ENCODE measurements at regions not wholly inside any gene's neighbourhood (a gene's known extent, or its start where the extent isn't known, plus 50 kb on each side); places are given as distances from the start of the nearest gene placed in this dataset.

GRCh38 chr2:237180187-237180586, 94.5 kb downstream of the COPS8 start:
- Mint-ChIP-seq H3K4me1 (no peaks in the 10 kb centered on the region), H3K4me3 (no peak overlapping the region), H3K27me3 (peaks cover 40% of the 10 kb centered on the region), H3K27ac (no peak overlapping the region), H3K36me3 (no peaks in the 10 kb centered on the region), H3K9me3 (ENCODE audit: low read depth) (no peaks in the 10 kb centered on the region)
- no peak for ATAC-seq
- CTCF ChIA-PET = no interaction called here
- no peak for DNase-seq

DNA sequence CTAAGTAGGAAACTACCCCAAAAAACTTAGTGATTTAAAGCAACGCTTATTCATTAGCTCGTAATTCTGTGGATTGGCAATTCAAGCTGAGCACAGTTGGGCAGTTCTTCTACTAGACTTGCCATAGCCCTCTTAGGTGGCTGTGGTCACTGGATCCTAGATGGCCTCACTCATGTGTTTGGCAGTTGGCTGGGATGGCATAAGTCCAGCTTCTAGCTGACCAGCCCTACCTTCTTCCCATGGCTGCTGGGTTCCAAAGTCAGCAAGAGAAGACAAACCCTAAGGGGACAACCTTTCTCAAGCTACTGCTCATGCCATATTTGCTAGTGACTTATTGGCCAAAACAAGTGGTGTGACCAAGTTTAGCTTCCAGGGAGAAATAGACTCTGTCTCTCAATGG, 95.3 kb downstream of the COPS8 start:
- Mint-ChIP-seq H3K27me3 (peaks cover 37% of the 10 kb centered on the region), H3K4me1 (no peaks in the 10 kb centered on the region), H3K27ac (no peak overlapping the region), H3K9me3 (ENCODE audit: low read depth) (no peaks in the 10 kb centered on the region), H3K4me3 (no peak overlapping the region), H3K36me3 (no peaks in the 10 kb centered on the region)
- DNase-seq (no peak), ATAC-seq (no peak)
- CTCF ChIA-PET = no interaction called here

DNA sequence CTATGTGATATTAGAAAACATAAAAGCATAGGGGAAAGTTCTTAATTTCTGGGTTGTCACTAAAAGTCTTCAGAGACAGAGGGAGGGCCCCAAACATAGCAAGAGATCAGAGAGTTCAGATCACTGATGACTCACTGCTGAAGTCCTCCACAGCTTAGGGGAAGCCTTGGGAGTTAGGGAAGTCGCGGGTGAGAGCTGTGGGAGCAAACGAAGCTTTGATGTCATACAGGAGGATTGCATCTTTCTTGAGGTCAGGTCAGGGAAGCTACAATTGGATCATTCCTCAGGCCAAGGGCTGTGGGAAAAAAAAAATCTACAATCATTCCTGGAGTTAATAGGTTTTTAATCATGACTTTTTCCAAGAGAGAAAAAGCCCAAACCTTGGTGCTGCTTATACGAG, 96.2 kb downstream of the COPS8 start:
- no peak for DNase-seq
- no peak overlapping the region for H3K4me3 Mint-ChIP-seq
- peaks cover 43% of the 10 kb centered on the region for H3K27me3 Mint-ChIP-seq
- CTCF ChIA-PET = no interaction called here
- H3K36me3 Mint-ChIP-seq = no peaks in the 10 kb centered on the region
- H3K27ac Mint-ChIP-seq = no peak overlapping the region
- no peak for ATAC-seq
- H3K9me3 Mint-ChIP-seq (ENCODE audit: low read depth) = no peaks in the 10 kb centered on the region
- H3K4me1 Mint-ChIP-seq = no peaks in the 10 kb centered on the region

DNA sequence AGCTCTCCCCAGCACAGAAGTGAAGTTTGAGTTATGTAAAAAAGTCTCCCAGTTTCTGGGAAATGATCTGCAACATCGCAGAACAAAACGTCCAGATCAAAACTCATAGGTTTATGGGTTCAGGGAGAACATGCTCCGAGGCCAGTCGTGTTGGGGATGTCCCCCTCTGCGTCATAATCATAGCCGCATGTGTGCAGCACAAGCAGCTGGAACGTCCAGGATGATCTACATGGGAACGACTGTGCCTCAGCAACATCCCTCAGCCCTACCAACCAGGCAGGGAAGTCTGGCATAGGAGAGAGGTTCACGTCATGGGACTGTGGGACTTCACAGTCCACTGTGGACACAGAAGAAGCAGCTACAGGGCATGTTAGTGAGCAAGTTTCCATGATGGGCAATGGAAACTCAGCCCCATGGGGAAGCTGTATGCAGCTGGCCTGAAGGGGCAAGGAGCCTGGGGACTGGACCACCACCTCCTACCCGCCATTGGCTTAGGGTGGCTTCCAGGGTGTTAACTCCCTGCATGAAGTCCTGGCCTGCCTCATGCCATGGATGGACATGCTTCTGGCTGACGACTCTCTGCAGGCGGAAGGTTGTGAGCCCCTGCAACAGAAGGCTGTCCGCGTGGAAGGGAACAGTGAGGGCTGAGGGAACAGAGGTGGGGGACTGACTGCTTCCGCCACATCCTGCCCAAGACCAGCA, 96.9 kb downstream of the COPS8 start:
- DNase-seq = no peak
- no peak for ATAC-seq
- CTCF ChIA-PET = interaction anchor here (1.3 kb wide), 1 partner anchor 239 kb away, joined by 3 read pairs; no protein-coding TSS in a partner anchor
- Mint-ChIP-seq H3K27me3 (peaks cover 39% of the 10 kb centered on the region), H3K4me1 (no peaks in the 10 kb centered on the region), H3K36me3 (no peaks in the 10 kb centered on the region), H3K9me3 (ENCODE audit: low read depth) (no peaks in the 10 kb centered on the region), H3K27ac (no peak overlapping the region), H3K4me3 (no peak overlapping the region)

- Mint-ChIP-seq H3K9me3 (ENCODE audit: low read depth) (no peaks in the 10 kb centered on the region), H3K4me1 (no peaks in the 10 kb centered on the region), H3K4me3 (no peak overlapping the region), H3K27me3 (peaks cover 37% of the 10 kb centered on the region), H3K27ac (no peak overlapping the region), H3K36me3 (no peaks in the 10 kb centered on the region)
- CTCF ChIA-PET = no interaction called here
- DNase-seq (no peak), ATAC-seq (no peak)
These were observed 98.7 kb downstream of the COPS8 start for GRCh38 chr2:237184192-237184918.

DNA sequence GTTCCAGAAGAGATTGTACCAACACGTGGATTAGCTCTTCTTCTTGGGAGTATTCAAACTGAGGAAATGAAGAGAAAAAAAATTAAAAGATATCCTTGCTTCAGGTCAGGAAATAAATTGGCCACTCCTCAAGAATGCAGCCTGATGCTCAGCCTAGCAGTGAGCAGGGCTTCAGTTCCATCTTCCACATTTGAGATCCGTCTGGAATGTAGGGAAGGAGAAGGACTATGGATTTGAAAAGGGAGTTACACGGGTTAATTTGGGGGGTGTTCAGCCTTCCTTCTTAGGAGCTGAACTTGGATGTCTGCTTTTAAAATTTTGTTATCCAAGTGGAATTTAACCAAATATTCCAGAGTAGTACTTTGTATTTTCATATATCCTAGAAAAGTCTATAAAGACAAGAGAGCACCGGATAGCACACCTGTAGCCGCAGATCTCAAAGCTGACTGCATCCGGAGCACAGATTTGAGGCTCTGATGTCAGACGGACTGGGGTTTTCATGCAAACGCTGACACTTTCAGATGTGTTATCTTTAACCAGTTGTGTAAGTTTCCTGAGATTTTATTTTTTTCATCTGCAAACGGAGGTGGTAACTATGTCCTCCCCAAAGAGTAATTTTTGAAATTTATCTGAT, 99.3 kb downstream of the COPS8 start:
- Mint-ChIP-seq H3K27me3 (peaks cover 37% of the 10 kb centered on the region), H3K36me3 (no peaks in the 10 kb centered on the region), H3K4me3 (no peak overlapping the region), H3K9me3 (ENCODE audit: low read depth) (no peaks in the 10 kb centered on the region), H3K27ac (no peak overlapping the region), H3K4me1 (no peaks in the 10 kb centered on the region)
- CTCF ChIA-PET = interaction anchor here (1.3 kb wide), 1 partner anchor 226 kb away, joined by 3 read pairs; no protein-coding TSS in a partner anchor
- no peak for ATAC-seq
- DNase-seq = no peak

DNA sequence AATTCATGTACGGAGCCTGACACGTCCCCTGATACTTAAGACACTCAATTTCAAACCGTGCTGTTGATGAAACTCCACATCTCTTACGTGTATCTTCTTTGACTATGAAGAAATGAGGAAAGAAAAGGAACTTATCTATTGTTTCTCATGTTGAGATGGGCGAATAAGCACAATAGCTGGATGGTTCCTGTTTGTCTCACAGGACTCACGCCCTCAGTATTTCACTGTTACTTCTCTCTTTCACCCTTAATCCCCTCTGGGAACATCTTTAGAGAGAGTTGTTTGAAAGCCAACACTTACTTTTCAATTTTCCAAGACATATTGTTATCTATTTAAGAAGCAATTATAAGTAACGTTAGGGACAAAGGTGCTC, 99.8 kb downstream of the COPS8 start:
- no peaks in the 10 kb centered on the region for H3K36me3 Mint-ChIP-seq

DNA sequence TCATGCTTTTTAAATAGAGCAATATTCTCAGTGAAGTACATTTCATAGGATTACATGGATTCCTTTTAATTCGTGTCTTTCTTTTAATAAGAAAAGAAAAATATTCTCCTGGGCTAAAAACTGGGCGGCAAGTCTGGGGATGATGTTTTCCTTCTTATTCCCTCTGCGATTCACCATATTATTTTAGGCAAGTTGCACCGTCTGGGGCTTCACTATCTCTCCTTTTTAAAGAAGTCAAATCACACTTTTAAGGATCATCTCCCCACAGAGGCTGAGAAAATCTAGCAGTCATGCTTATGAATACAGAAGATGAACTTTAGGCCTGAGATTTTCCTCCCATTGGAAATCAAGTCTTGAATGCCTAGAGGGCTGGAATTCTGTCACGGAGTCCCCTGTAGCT, 104.1 kb downstream of the COPS8 start:
- ATAC-seq (no peak), DNase-seq (no peak)
- Mint-ChIP-seq H3K4me3 (no peak overlapping the region), H3K9me3 (ENCODE audit: low read depth) (no peaks in the 10 kb centered on the region), H3K4me1 (no peaks in the 10 kb centered on the region), H3K27ac (no peak overlapping the region), H3K36me3 (no peaks in the 10 kb centered on the region), H3K27me3 (peaks cover 22% of the 10 kb centered on the region)
- CTCF ChIA-PET = no interaction called here

More for the DNA sequence above, 99.8 kb downstream of the COPS8 start:
- H3K9me3 Mint-ChIP-seq (ENCODE audit: low read depth) = no peaks in the 10 kb centered on the region
- peaks cover 37% of the 10 kb centered on the region for H3K27me3 Mint-ChIP-seq
- CTCF ChIA-PET = interaction anchor here (1.3 kb wide), 1 partner anchor 226 kb away, joined by 3 read pairs; no protein-coding TSS in a partner anchor
- DNase-seq (no peak), ATAC-seq (no peak)
- no peaks in the 10 kb centered on the region for H3K4me1 Mint-ChIP-seq
- H3K4me3 Mint-ChIP-seq = no peak overlapping the region
- H3K27ac Mint-ChIP-seq = no peak overlapping the region

DNA sequence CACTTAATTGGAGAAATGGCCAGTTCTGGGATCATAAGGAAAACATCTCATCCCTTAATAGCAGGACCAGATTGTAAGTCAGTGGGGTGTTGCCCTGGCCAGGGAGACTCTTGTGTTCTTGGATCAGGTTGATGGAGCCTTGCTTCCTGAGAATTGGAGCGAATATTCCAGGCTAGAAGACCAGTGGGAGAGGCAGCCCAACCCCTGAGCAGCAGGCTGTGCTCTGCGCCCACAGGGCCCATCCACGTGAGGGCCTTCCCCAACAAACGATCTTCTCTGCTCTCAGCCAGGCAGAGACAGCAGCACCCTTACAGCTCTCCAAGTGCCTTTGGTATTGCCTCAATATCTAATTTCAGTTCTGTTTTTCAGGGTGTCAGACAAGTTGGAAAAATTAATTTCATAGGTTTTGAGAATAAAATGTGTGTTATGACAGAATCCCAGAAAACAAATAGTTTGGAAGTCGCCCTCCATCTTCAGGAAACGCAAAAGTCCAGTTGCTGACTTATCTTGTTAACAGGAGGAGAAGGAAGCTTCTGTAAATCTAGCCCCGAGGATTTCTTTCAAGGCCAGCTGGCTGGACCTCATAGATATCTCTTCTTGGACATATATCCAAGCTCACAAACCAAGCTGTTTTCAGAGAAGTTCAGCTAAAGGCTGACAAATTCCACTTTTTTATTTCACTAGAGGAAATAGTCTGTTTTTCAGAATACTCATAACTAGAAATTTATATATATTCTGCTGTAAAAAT, 105.5 kb downstream of the COPS8 start:
- Mint-ChIP-seq H3K27ac (no peak overlapping the region), H3K4me3 (no peak overlapping the region), H3K27me3 (peaks cover 16% of the 10 kb centered on the region), H3K4me1 (no peaks in the 10 kb centered on the region), H3K36me3 (no peaks in the 10 kb centered on the region), H3K9me3 (ENCODE audit: low read depth) (no peaks in the 10 kb centered on the region)
- CTCF ChIA-PET = no interaction called here
- ATAC-seq (no peak), DNase-seq (no peak)

GRCh38 chr2:237191714-237192081, 106.0 kb downstream of the COPS8 start:
- ATAC-seq (no peak), DNase-seq (no peak)
- H3K27me3 Mint-ChIP-seq = peaks cover 12% of the 10 kb centered on the region
- no peaks in the 10 kb centered on the region for H3K9me3 Mint-ChIP-seq (ENCODE audit: low read depth)
- H3K4me1 Mint-ChIP-seq = no peaks in the 10 kb centered on the region
- H3K36me3 Mint-ChIP-seq = no peaks in the 10 kb centered on the region
- CTCF ChIA-PET = no interaction called here
- no peak overlapping the region for H3K27ac Mint-ChIP-seq
- H3K4me3 Mint-ChIP-seq = no peak overlapping the region

DNA sequence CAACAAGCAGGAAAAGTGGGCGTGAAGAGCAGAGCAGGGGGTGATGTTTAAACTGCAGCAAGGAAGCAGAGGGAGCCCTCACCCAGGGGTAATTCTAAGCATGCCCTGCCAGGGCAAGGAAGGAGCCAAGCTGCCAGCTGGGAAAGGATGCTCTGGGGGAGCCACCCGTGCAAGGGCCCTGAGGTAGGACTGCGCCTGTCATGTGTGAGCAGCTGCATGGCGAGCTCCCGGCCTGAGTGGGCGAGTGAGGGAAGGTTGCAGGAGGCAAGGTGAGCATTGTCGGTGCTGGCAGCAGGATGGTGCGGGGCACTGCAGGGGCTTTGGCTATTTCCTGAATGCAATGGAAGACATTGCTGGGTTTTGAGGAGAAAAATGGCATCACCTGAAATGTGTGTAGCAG, 107.2 kb downstream of the COPS8 start:
- no peak for DNase-seq
- Mint-ChIP-seq H3K4me1 (no peaks in the 10 kb centered on the region), H3K27ac (no peak overlapping the region), H3K27me3 (peaks cover 14% of the 10 kb centered on the region), H3K9me3 (ENCODE audit: low read depth) (no peaks in the 10 kb centered on the region), H3K36me3 (no peaks in the 10 kb centered on the region), H3K4me3 (no peak overlapping the region)
- CTCF ChIA-PET = no interaction called here
- ATAC-seq = no peak

DNA sequence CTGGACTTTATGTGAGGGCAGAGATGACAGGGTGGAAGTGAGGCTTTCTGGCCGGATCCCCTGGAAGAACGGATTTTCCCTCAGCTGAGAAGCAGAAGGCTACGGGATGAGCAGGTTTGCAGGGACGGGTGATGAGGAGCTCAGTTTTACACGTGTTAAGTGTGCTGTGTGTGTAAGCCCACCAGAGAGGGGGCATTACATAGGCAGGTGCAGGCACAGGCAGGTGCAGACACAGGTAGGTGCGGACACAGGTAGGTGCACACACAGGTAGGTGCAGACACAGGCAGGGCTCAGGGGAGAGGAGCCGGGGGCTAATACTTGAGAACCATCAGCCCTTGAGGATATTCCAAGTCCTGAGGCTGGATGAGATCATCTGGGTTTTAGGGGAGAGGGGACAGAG, 107.7 kb downstream of the COPS8 start:
- Mint-ChIP-seq H3K36me3 (no peaks in the 10 kb centered on the region), H3K4me1 (no peaks in the 10 kb centered on the region), H3K4me3 (no peak overlapping the region), H3K9me3 (ENCODE audit: low read depth) (no peaks in the 10 kb centered on the region), H3K27ac (no peak overlapping the region), H3K27me3 (peaks cover 18% of the 10 kb centered on the region)
- CTCF ChIA-PET = no interaction called here
- ATAC-seq (no peak), DNase-seq (no peak)

- Mint-ChIP-seq H3K9me3 (ENCODE audit: low read depth) (no peaks in the 10 kb centered on the region), H3K27me3 (peaks cover 19% of the 10 kb centered on the region), H3K4me1 (no peaks in the 10 kb centered on the region), H3K4me3 (no peak overlapping the region), H3K36me3 (no peaks in the 10 kb centered on the region), H3K27ac (no peak overlapping the region)
- ATAC-seq (no peak), DNase-seq (no peak)
- CTCF ChIA-PET = no interaction called here
These were observed 108.4 kb downstream of the COPS8 start for GRCh38 chr2:237194081-237194480.
